ENCODE measurements at regions not wholly inside any gene's neighbourhood (a gene's known extent, or its start where the extent isn't known, plus 50 kb on each side); places are given as distances from the start of the nearest gene placed in this dataset.

- peaks cover 11% of the 10 kb centered on the region for H3K27me3 Mint-ChIP-seq
- CTCF ChIA-PET: no interaction called here
- 100% methylated on average over 1 of the region's 4 CpGs for WGBS (ENCODE audit: insufficient coverage)
- H3K27ac Mint-ChIP-seq: no peak overlapping the region
- DNase-seq (no peak), ATAC-seq (ENCODE audit: low read depth) (no peak)
- intact Hi-C loops (cut with micrococcal nuclease): no loop called here
- Histone ChIP-seq H2AFZ (ENCODE audit: insufficient read depth, low read depth, low read length, poor library complexity, severe bottlenecking) (no peak overlapping the region), H4K20me1 (ENCODE audit: control insufficient read depth, insufficient read depth, low read length, poor library complexity, severe bottlenecking) (no peaks in the 10 kb centered on the region), H3K9me3 (ENCODE audit: control extremely low read depth in 1 of 3, control insufficient read depth in 2 of 3, insufficient read depth in 1 of 3, low read length in 2 of 3) (peaks cover 0 to 5% (median 0%) of the 10 kb centered on the region in 3 donors), H3K79me2 (ENCODE audit: control insufficient read depth, insufficient read depth, low read length) (no peaks in the 10 kb centered on the region), H3K4me3 (ENCODE audit: control extremely low read depth in 1 of 5, extremely low read depth in 1 of 5, insufficient read depth in 1 of 5, low read depth in 2 of 5, low read length in 4 of 5) (no peak overlapping the region), H3K27ac (ENCODE audit: low read length in 2 of 2) (no peak overlapping the region), H3K36me3 (replicated peaks in 1 of 2; ENCODE audit: control extremely low read depth in 1 of 2, control insufficient read depth in 1 of 2, extremely low read depth in 1 of 2, insufficient read depth in 2 of 2, low read length in 1 of 2) (no peaks in the 10 kb centered on the region), H3K4me1 (ENCODE audit: control insufficient read depth in 2 of 2, insufficient read depth in 2 of 2, low read length in 2 of 2) (no peaks in the 10 kb centered on the region), H3K9ac (ENCODE audit: low read length) (no peak overlapping the region), H3K27me3 (replicated peaks in 1 of 4; ENCODE audit: control extremely low read depth in 1 of 4, control insufficient read depth in 3 of 4, insufficient read depth in 4 of 4, low read length in 3 of 4) (no peaks in the 10 kb centered on the region), H3K4me2 (replicated peaks; ENCODE audit: low read depth, low read length, poor library complexity, severe bottlenecking) (no peak overlapping the region)
- no peak overlapping the region for H3K4me3 Mint-ChIP-seq
- TF ChIP-seq EZH2 (IDR thresholded peaks at IDR 0.05; ENCODE audit: borderline replicate concordance, insufficient read depth, low read depth, low read length, poor library complexity, severe bottlenecking) (no peak), CTCF (IDR thresholded peaks at IDR 0.05) (no peak)
- POLR2A ChIA-PET: no interaction called here
- no peaks in the 10 kb centered on the region for H3K9me3 Mint-ChIP-seq (ENCODE audit: insufficient read depth)
- H3K4me1 Mint-ChIP-seq: no peaks in the 10 kb centered on the region
Observed at GRCh38 chr2:20123871-20124594, 72.6 kb upstream of the LAPTM4A start.

- Mint-ChIP-seq H3K4me3 (no peak overlapping the region), H3K27me3 (peaks cover 11% of the 10 kb centered on the region), H3K27ac (no peak overlapping the region), H3K4me1 (no peaks in the 10 kb centered on the region), H3K9me3 (ENCODE audit: insufficient read depth) (no peaks in the 10 kb centered on the region)
- Histone ChIP-seq H4K20me1 (ENCODE audit: control insufficient read depth, insufficient read depth, low read length, poor library complexity, severe bottlenecking) (no peaks in the 10 kb centered on the region), H3K36me3 (replicated peaks in 1 of 2; ENCODE audit: control extremely low read depth in 1 of 2, control insufficient read depth in 1 of 2, extremely low read depth in 1 of 2, insufficient read depth in 2 of 2, low read length in 1 of 2) (no peaks in the 10 kb centered on the region), H3K27ac (ENCODE audit: low read length in 2 of 2) (no peak overlapping the region), H3K9me3 (ENCODE audit: control extremely low read depth in 1 of 3, control insufficient read depth in 2 of 3, insufficient read depth in 1 of 3, low read length in 2 of 3) (peaks cover 0 to 5% (median 0%) of the 10 kb centered on the region in 3 donors), H3K9ac (ENCODE audit: low read length) (no peak overlapping the region), H3K79me2 (ENCODE audit: control insufficient read depth, insufficient read depth, low read length) (no peaks in the 10 kb centered on the region), H3K4me1 (ENCODE audit: control insufficient read depth in 2 of 2, insufficient read depth in 2 of 2, low read length in 2 of 2) (no peaks in the 10 kb centered on the region), H3K4me3 (ENCODE audit: control extremely low read depth in 1 of 5, extremely low read depth in 1 of 5, insufficient read depth in 1 of 5, low read depth in 2 of 5, low read length in 4 of 5) (no peak overlapping the region), H3K4me2 (replicated peaks; ENCODE audit: low read depth, low read length, poor library complexity, severe bottlenecking) (no peak overlapping the region), H2AFZ (ENCODE audit: insufficient read depth, low read depth, low read length, poor library complexity, severe bottlenecking) (no peak overlapping the region), H3K27me3 (replicated peaks in 1 of 4; ENCODE audit: control extremely low read depth in 1 of 4, control insufficient read depth in 3 of 4, insufficient read depth in 4 of 4, low read length in 3 of 4) (no peaks in the 10 kb centered on the region)
- POLR2A ChIA-PET: no interaction called here
- CTCF ChIA-PET: no interaction called here
- ATAC-seq (ENCODE audit: low read depth): no peak
- WGBS (ENCODE audit: insufficient coverage): 92% methylated on average over 5 of the region's 5 CpGs
- TF ChIP-seq EZH2 (IDR thresholded peaks at IDR 0.05; ENCODE audit: borderline replicate concordance, insufficient read depth, low read depth, low read length, poor library complexity, severe bottlenecking): no peak
- no peak for TF ChIP-seq CTCF (IDR thresholded peaks at IDR 0.05)
- no peak for DNase-seq
- intact Hi-C loops (cut with micrococcal nuclease): no loop called here
Observed at GRCh38 chr2:20122864-20123263, 71.4 kb upstream of the LAPTM4A start.

All from B cell (primary cell).